GM12864 (cell line): ENCODE measurements at regions not wholly inside any gene's neighbourhood (a gene's known extent, or its start where the extent isn't known, plus 50 kb on each side); places are given as distances from the start of the nearest gene placed in this dataset.

Experiments
- DNase-seq: peaks from one replicate; pipeline ENCODE4 v3.0.0-alpha.2; 2011; ENCODE audit warnings: low read depth
- H3K4me3 ChIP-seq: 2 replicates; pipeline ENCODE4 v1.5.1; 2011; ENCODE audit warnings: mild to moderate bottlenecking, low read depth, low read length, control low read depth
- CTCF ChIP-seq: IDR thresholded peaks from 2 replicates; pipeline ENCODE4 v1.5.1; 2011; ENCODE audit warnings: low read depth, mild to moderate bottlenecking, moderate library complexity, low read length, control low read depth, inconsistent platforms; ENCODE audit errors: missing control alignments

- H3K4me3 ChIP-seq: no peak overlapping the region
- TF ChIP-seq CTCF: no peak
- no peak for DNase-seq
Observed at GRCh38 chr4:128366212-128366611, 78.6 kb upstream of the PGRMC2 start.

- TF ChIP-seq CTCF: no peak
- H3K4me3 ChIP-seq: no peak overlapping the region
- DNase-seq: no peak
Observed at GRCh38 chr4:128364565-128364964, 77.0 kb upstream of the PGRMC2 start.

- DNase-seq: no peak
- TF ChIP-seq CTCF: no peak
- no peak overlapping the region for H3K4me3 ChIP-seq
Observed at GRCh38 chr4:128363966-128364365, 76.4 kb upstream of the PGRMC2 start.

- no peak overlapping the region for H3K4me3 ChIP-seq
- TF ChIP-seq CTCF: no peak
- DNase-seq: no peak
Observed at GRCh38 chr4:128362760-128363159, 75.1 kb upstream of the PGRMC2 start.

- H3K4me3 ChIP-seq: no peak overlapping the region
- no peak for DNase-seq
- TF ChIP-seq CTCF: no peak
Observed at GRCh38 chr4:128359422-128359821, 71.8 kb upstream of the PGRMC2 start.

- TF ChIP-seq CTCF: no peak
- DNase-seq: no peak
Observed at GRCh38 chr4:128358913-128359279, 71.3 kb upstream of the PGRMC2 start.

GRCh38 chr4:128358231-128358912 is 70.8 kb upstream of the PGRMC2 start:
- DNase-seq: no peak
- TF ChIP-seq CTCF: no peak
- no peak overlapping the region for H3K4me3 ChIP-seq

More at GRCh38 chr4:128358913-128359279, 71.3 kb upstream of the PGRMC2 start:
- no peak overlapping the region for H3K4me3 ChIP-seq
